Ishikawa (cell line): ENCODE measurements at regions not wholly inside any gene's neighbourhood (a gene's known extent, or its start where the extent isn't known, plus 50 kb on each side); places are given as distances from the start of the nearest gene placed in this dataset.

Experiments
- CEBPB ChIP-seq: IDR thresholded peaks from 2 replicates; pipeline ENCODE4 v1.6.1; 2012
- CREB1 ChIP-seq: IDR thresholded peaks from 2 replicates; pipeline ENCODE4 v1.6.1; 2012; ENCODE audit warnings: low read depth
- EGR1 ChIP-seq: IDR thresholded peaks from 2 replicates; pipeline ENCODE4 v1.6.1; 2012
- EP300 ChIP-seq: IDR thresholded peaks from 2 replicates; pipeline ENCODE4 v1.6.1; 2012; ENCODE audit warnings: borderline replicate concordance
- FOXM1 ChIP-seq: IDR thresholded peaks from 2 replicates; pipeline ENCODE4 v1.6.1; 2012; ENCODE audit warnings: low read depth, borderline replicate concordance
- MAX ChIP-seq: IDR thresholded peaks from 2 replicates; pipeline ENCODE4 v1.6.1; 2012
- RAD21 ChIP-seq: IDR thresholded peaks from 2 replicates; pipeline ENCODE4 v1.6.1; 2012; ENCODE audit warnings: low read depth
- REST ChIP-seq: IDR thresholded peaks from 2 replicates; pipeline ENCODE4 v1.6.1; 2012; ENCODE audit warnings: low read depth, mild to moderate bottlenecking
- TAF1 ChIP-seq: IDR thresholded peaks from 2 replicates; pipeline ENCODE4 v1.6.1; 2012; ENCODE audit warnings: low read depth, mild to moderate bottlenecking
- TCF12 ChIP-seq: IDR thresholded peaks from 2 replicates; pipeline ENCODE4 v1.6.1; 2012; ENCODE audit warnings: low read depth
- TEAD4 ChIP-seq: IDR thresholded peaks from 2 replicates; pipeline ENCODE4 v1.6.1; 2012
- YY1 ChIP-seq: IDR thresholded peaks from 2 replicates; pipeline ENCODE4 v1.6.1; 2012; ENCODE audit warnings: low read depth
- ZBTB7A ChIP-seq: IDR thresholded peaks from 2 replicates; pipeline ENCODE4 v1.6.1; 2012; ENCODE audit warnings: low read depth
- TF ChIP-seq, protein P1 (sequence below): IDR thresholded peaks from 2 replicates; pipeline ENCODE4 v1.6.1; 2012

DNA sequence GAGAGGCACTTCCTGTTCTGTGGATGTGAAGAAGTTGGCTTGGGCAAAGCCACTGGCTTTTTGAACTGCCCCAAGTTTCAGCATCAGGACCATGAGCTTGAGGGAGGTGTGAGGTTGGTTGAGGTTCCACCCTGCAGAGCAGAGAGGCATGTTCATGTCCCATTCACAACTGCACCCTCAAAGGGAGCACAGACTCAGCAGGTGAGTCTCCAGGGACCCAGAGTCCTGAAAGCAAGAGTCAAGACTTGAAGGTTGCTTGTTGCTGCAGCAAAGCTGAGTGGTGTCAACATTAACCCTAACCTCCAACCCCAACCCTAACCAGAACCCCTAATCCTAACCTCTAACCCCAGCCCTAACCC, 556.3 kb downstream of the BRD1 start:
- TF ChIP-seq ZBTB7A (no peak), REST (no peak), CEBPB (no peak), YY1 (no peak), TAF1 (no peak), TEAD4 (no peak), FOXM1 (no peak), EGR1 (no peak), EP300 (no peak), RAD21 (no peak), TCF12 (no peak), MAX (no peak), CREB1 (no peak)
- TF ChIP-seq, protein P1, sequence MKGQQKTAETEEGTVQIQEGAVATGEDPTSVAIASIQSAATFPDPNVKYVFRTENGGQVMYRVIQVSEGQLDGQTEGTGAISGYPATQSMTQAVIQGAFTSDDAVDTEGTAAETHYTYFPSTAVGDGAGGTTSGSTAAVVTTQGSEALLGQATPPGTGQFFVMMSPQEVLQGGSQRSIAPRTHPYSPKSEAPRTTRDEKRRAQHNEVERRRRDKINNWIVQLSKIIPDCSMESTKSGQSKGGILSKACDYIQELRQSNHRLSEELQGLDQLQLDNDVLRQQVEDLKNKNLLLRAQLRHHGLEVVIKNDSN, result no peak
